Natural killer cell (primary cell): ENCODE measurements at regions not wholly inside any gene's neighbourhood (a gene's known extent, or its start where the extent isn't known, plus 50 kb on each side); places are given as distances from the start of the nearest gene placed in this dataset.

Source experiments
- ATAC-seq, 3 donors: fragments of 150-1000 bp in 2 of 3; fragments of 200-7000 bp in 1 of 3; cut with Tn5 transposase; 1 replicate in 1 of 3; 2 replicates in 2 of 3; pipeline ENCODE4 v1.10.0; 2021; ENCODE audit warnings: mild to moderate bottlenecking in 2 of 3, moderate library complexity in 2 of 3
- DNase-seq, 2 donors: peaks; one replicate each; pipeline versions ENCODE4 v3.0.0 to v3.0.0-alpha.2; 2013 to 2021; ENCODE audit warnings: mixed read lengths in 1 of 2
- H3K27ac ChIP-seq: one replicate; pipeline ENCODE4 v1.5.1; 2013; ENCODE audit warnings: mild to moderate bottlenecking, low read length
- H3K27me3 ChIP-seq: one replicate; pipeline ENCODE4 v1.6.1; 2013; ENCODE audit warnings: low read length; ENCODE audit not compliant: control insufficient read depth, insufficient read depth
- H3K36me3 ChIP-seq: one replicate; pipeline ENCODE4 v1.6.1; 2013; ENCODE audit warnings: low read length; ENCODE audit not compliant: control insufficient read depth, insufficient read depth
- H3K4me1 ChIP-seq: one replicate; pipeline ENCODE4 v1.6.1; 2013; ENCODE audit warnings: low read length; ENCODE audit not compliant: control insufficient read depth, insufficient read depth
- H3K4me3 ChIP-seq: one replicate; pipeline ENCODE4 v1.5.1; 2013; ENCODE audit warnings: low read length
- H3K9me3 ChIP-seq: one replicate; pipeline ENCODE4 v1.6.1; 2013; ENCODE audit warnings: low read length; ENCODE audit not compliant: control insufficient read depth, insufficient read depth
- H3K27ac Mint-ChIP-seq, 2 donors: one replicate each; pipeline ENCODE4 v1.8.0; 2022; ENCODE audit warnings: mild to moderate bottlenecking in 2 of 2, mixed read lengths in 2 of 2, moderate library complexity in 1 of 2
- H3K27me3 Mint-ChIP-seq, 2 donors: one replicate each; pipeline ENCODE4 v1.8.0; 2022; ENCODE audit warnings: low read depth in 2 of 2, mixed read lengths in 2 of 2
- H3K36me3 Mint-ChIP-seq: one replicate; pipeline ENCODE4 v1.8.0; 2022; ENCODE audit warnings: mixed read lengths
- H3K4me1 Mint-ChIP-seq, 2 donors: one replicate each; pipeline ENCODE4 v1.8.0; 2022; ENCODE audit warnings: mixed read lengths in 2 of 2
- H3K4me3 Mint-ChIP-seq: one replicate; pipeline ENCODE4 v1.8.0; 2022; ENCODE audit warnings: mild to moderate bottlenecking, moderate library complexity, mixed read lengths
- H3K9me3 Mint-ChIP-seq, 2 donors: one replicate each; pipeline ENCODE4 v1.8.0; 2022; ENCODE audit warnings: mixed read lengths in 2 of 2
- CTCF ChIP-seq: fragments of 200-600 bp; IDR thresholded peaks from one replicate; pipeline ENCODE4 v1.8.0; 2022; ENCODE audit warnings: antibody characterized with exemption
- WGBS: methylation state at CpG from one replicate; pipeline ENCODE4 v1.1.7; 2013; ENCODE audit warnings: missing lambda C conversion rate; ENCODE audit not compliant: insufficient coverage; 5-methylcytosine and 5-hydroxymethylcytosine counted together
- intact Hi-C: fragments of 100-400 bp; cut with micrococcal nuclease; formaldehyde crosslinking; loops from one replicate; pipeline ENCODE4 v1.14.2; 2022

- no peak for ATAC-seq
Measured at GRCh38 chr15:77786956-77787355, 154.2 kb upstream of the LINGO1 start.

GRCh38 chr15:77786181-77786890, 153.6 kb upstream of the LINGO1 start:
- no peaks in the 10 kb centered on the region for H3K9me3 ChIP-seq
- peaks cover 8 to 11% of the 10 kb centered on the region in 2 donors for H3K27me3 Mint-ChIP-seq
- 85% methylated on average over 11 of the region's 11 CpGs for WGBS
- H3K36me3 ChIP-seq, result no peaks in the 10 kb centered on the region
- no peak overlapping the region for H3K27ac ChIP-seq
- DNase-seq, result no peak
- no peak for TF ChIP-seq CTCF
- H3K4me3 Mint-ChIP-seq, result no peak overlapping the region
- no peak for ATAC-seq
- H3K4me1 Mint-ChIP-seq, result no peaks in the 10 kb centered on the region
- intact Hi-C loops, result no loop called here
- no peaks in the 10 kb centered on the region for H3K4me1 ChIP-seq
- H3K9me3 Mint-ChIP-seq, result no peaks in the 10 kb centered on the region
- no peak overlapping the region for H3K27ac Mint-ChIP-seq
- H3K27me3 ChIP-seq, result no peaks in the 10 kb centered on the region
- H3K4me3 ChIP-seq, result no peak overlapping the region
- H3K36me3 Mint-ChIP-seq, result no peaks in the 10 kb centered on the region

More at GRCh38 chr15:77786956-77787355, 154.2 kb upstream of the LINGO1 start:
- Histone ChIP-seq H3K4me3 (no peak overlapping the region), H3K9me3 (no peaks in the 10 kb centered on the region), H3K4me1 (no peaks in the 10 kb centered on the region), H3K36me3 (no peaks in the 10 kb centered on the region), H3K27me3 (no peaks in the 10 kb centered on the region), H3K27ac (no peak overlapping the region)
- no peak for DNase-seq
- no peak overlapping the region for H3K27ac Mint-ChIP-seq
- 84% methylated on average over 12 of the region's 12 CpGs for WGBS
- peaks cover 8 to 11% of the 10 kb centered on the region in 2 donors for H3K27me3 Mint-ChIP-seq
- TF ChIP-seq CTCF, result no peak
- no peaks in the 10 kb centered on the region for H3K9me3 Mint-ChIP-seq
- no peak overlapping the region for H3K4me3 Mint-ChIP-seq
- H3K4me1 Mint-ChIP-seq, result no peaks in the 10 kb centered on the region
- H3K36me3 Mint-ChIP-seq, result no peaks in the 10 kb centered on the region
- intact Hi-C loops, result no loop called here

- Mint-ChIP-seq H3K9me3 (peaks cover 0 to 3% of the 10 kb centered on the region in 2 donors), H3K4me3 (no peak overlapping the region), H3K4me1 (no peaks in the 10 kb centered on the region), H3K36me3 (no peaks in the 10 kb centered on the region), H3K27ac (no peak overlapping the region), H3K27me3 (peaks cover 8 to 16% of the 10 kb centered on the region in 2 donors)
- no peak overlapping the region for H3K4me3 ChIP-seq
- 66% methylated on average over 11 of the region's 11 CpGs for WGBS
- ATAC-seq, result no peak
- intact Hi-C loops, result no loop called here
- no peaks in the 10 kb centered on the region for H3K4me1 ChIP-seq
- TF ChIP-seq CTCF, result no peak
- H3K36me3 ChIP-seq, result no peaks in the 10 kb centered on the region
- H3K27me3 ChIP-seq, result no peaks in the 10 kb centered on the region
- no peaks in the 10 kb centered on the region for H3K9me3 ChIP-seq
- no peak overlapping the region for H3K27ac ChIP-seq
- no peak for DNase-seq
Measured at GRCh38 chr15:77784361-77785292, 151.9 kb upstream of the LINGO1 start.
